ENCODE measurements at regions not wholly inside any gene's neighbourhood (a gene's known extent, or its start where the extent isn't known, plus 50 kb on each side); places are given as distances from the start of the nearest gene placed in this dataset.

DNA sequence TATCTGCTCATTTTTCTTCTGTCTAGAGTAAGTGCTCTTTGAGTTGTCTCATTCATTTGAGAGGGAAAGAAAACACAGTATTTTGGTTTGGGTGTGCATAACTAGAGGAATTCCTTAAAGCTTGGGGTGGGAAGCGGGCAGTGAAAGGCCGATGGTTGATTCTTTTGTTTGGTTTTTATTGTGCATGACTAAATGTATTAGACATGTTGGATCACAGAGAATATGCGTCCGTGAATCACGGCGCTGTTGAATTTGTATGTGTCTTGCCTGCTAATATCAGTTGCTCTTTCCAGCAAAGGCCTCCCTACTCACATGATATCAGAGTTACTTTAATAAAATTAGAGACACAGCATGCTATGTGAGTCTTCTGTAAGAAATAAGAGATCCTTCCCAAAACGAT, 180.0 kb downstream of the CHD9NB start:
- DNase-seq = no peak

DNA sequence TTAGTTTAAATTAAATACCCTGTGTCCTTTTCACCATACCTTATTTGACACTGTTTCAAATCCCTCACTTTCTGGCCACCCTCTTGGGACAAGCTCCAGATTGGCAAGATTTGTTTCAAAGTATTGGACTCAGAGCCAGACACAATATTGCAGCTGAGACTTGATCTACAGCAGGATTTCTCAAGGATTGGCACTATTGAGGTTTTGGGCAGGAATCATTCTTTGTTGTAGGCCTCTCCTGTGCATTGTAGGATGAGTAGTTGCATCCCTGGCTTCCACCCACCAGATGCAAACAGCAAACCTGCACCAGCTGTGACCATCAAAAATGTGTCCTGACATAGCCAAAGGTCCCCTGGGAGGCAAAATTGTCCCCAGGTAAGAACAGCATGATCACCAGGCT, 181.2 kb downstream of the CHD9NB start:
- no peak for DNase-seq

DNA sequence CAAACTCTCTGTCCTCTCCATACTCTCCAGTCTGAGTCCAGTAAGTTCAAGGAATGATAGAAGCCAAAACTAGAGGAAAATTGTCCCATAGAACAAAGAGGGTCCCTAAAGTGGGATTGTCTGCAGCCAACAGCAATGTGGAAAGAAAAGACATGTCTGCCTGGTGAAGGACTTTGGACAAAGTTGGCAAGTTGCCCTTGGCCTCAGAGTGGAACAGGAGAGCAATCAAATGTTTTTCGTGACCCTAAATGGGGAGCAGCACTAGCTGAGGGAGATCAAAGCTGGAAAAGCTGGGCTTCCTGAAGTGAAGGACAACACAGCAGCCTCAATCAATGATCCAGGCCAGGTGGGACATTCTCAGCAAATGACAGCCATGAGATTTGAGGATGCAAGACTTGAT, 183.5 kb downstream of the CHD9NB start:
- no peak for DNase-seq

DNA sequence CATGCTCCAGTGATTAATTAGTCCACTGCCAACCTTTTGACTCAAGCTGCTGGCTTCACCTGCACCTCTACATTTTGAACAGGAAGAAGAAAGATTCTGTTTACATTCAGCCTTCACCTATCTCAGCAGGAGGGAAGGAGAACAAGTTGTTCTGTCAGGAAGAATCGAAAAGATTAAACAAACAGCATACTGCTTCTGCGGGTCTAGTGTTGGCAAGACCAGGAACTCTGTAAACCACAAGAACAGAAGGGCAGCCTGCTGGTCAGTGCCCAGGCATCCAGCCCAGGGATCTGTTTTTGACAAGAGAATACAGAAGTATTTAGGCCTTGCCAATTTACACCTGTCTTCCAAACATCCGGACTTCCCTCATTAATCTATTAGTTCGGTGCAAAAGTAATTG, 189.7 kb downstream of the CHD9NB start:
- DNase-seq = no peak

DNA sequence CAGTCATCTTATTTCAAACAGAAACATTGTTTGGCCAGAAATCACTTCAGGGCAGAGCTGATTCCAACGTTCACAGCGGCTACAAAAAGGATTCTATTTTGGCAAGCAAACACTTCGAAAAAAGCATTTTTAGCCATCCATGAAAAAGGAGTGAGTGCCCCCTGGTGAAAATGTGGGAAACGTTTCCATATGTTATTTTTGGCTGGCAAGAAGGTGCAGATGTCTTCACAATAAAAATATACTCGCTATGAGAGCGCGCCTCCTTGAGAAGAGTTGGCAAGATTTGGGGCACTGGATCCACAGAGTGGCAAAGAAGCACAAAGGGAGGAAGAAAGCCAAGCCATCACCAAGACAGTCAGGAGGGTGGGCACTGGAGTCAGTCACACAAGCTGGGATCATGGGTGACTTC, 191.1 kb downstream of the CHD9NB start:
- DNase-seq = peak; percentile 11

DNA sequence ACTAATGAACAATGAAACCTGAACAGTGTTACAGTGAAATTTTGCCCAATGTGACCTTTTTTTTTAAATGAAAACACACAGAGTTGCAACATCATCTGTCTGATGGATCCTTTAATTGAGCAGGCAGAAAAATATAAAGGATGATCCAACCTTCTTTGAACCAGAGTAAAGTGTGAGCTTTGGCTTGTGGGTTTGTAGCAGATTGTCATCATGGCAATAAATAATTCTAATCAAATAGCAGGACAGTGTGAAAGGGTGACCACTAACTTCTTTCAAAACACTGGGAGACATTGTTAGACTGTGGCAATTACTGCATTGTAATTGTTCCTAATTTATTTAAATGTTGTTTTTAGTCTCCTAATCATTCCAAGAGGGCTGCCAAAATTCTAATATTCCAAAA, 197.2 kb downstream of the CHD9NB start:
- DNase-seq = no peak

DNA sequence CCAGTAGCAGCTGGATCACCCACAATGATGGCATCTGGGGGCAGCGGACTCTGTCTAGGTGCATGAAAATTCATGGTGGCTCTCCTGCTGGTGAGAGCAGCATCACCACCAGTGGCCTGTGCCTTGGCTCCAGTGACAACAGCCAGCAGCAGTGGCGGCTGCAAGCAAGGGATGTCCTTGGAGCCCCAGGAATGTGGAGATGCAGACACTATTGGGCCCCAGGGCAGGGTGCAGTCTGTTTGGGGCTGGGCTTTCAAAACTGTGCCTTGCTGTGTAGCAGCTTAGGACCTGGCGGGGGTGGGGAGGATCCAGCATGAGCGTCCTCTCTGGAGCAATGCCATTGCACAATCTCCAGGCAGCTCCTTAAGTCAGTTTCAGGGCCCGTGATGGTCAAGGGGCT, 199.7 kb downstream of the CHD9NB start:
- no peak for DNase-seq

DNA sequence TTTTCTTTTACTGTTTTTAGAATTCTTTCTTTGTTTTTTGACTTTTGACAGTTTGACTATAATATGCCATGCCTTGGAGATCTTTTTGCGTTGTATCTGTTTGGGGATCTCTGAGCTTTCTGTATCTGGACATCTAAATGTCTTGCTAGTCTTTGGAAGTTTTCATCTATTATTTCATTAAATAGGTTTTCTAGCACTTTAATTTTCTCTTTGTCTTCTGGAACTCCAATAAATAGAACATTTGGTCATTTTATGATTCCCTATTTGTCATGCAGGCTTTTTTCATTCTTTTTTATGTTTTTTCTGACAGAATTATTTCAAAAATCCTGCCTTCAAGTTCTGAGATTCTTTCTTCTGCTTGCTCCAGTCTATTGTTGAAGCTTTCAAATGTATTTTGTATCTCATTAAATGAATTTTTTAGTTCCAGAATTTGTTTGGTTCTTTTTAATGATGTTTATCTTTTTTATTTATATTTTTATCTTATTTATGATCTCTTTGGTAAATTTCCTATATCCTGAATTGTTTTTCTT, 201.4 kb downstream of the CHD9NB start:
- no peak for DNase-seq

DNA sequence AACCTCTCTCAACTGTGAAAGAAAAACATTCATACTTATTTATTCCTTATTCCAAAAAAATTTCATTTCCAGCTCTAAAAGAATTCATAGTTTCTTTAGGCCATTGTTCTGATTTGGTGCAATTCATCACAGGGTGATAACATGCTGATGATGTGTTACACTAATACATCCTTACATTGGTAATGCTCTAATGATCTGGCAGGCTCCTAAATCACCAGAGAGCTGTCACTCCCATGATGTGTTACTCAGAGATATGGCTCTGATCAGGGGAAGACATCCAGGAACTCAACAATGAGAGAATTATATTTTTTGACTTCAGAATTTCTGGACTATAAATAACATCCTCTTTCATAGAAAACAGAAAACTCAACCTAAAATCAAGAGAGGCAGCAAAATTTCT, 209.3 kb downstream of the CHD9NB start:
- DNase-seq = no peak

DNA sequence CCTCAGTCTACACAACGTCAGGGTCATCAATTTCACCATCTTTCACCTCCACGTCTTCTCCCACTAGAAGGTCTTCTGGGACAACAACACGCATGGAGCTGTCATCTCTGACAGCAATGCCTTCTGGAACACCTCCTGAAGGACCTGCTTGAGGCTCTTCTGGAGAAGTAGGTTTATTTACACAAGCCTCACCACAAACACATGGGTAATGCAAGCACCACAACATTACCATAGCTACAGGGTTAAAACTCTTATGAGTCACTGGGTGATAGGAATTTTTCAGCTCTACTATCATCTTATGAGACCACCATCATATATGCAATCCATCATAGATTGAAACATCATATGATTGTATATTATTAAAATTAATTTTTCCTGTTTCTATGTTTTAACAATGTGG, 215.4 kb downstream of the CHD9NB start:
- no peak for DNase-seq

DNA sequence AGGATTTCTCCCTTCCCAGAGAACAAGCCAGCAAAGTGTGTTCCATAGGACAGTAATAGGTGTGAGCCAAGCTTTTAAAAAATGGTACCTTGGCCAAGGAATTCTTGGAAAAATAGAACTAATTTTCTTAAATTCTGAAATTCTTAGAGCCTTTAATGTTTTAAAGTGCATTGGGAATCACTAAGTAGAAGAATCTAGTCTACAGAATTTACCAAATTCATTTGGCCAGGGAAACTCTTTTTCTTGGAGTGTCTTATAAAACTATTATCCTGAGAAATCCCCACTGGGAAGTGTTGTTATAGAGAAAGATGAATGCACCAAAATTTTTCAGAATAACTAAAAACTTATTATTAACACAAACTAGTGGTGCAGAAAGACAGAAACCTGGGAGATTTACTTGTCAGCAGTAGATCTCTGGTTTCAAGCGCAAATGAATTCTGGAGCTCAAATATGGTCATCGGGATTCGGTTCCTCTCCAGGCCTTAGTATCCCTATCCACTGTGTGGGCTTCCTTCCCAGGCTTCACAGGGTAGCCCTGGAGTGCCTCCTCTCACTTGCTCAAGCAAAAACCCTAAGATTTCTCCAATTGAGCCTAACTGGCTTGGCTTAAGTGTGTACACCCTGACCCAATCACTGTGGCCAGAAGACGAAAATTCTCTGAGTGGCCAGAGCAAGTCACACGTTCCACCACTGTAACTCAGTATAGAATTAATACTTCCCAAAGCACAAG, 217.8 kb downstream of the CHD9NB start:
- DNase-seq = no peak

DNA sequence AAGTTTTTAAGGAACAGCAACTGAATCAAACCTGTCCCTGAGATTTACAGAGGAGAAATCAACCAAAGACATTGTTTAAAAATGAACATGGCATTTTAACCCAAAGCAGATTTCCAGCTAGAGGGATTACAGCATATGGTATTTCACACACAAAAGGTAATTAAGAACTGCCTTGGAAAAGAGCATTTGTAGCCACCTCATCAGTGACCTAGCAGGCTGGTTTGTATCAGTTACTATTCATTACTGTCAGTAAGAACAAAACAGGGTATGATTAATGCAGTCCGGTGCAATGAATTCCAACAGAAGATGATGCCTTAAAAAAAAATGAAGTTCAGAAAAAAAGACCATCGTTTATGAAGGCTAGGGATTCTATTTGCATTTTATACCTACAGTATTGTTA, 219.9 kb downstream of the CHD9NB start:
- DNase-seq = no peak

DNA sequence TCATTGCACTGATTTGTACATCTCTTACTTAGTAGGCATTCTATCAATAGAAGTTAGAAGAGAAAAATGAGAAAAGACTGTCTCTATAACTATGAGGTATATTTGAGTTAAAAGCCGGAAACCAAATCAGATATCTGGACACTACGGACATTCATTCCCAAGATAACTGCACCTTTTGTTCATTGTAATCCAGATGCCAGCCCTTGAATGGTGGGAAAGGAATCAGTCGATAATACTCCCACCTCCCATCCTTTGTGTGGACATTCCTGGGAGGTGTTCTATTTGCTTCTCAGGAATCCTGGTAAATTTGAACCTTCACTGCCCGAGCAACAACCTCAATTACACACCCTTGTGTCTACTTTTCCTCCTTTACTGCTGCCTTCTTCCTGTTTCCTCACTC, 225.2 kb downstream of the CHD9NB start:
- DNase-seq = no peak

DNA sequence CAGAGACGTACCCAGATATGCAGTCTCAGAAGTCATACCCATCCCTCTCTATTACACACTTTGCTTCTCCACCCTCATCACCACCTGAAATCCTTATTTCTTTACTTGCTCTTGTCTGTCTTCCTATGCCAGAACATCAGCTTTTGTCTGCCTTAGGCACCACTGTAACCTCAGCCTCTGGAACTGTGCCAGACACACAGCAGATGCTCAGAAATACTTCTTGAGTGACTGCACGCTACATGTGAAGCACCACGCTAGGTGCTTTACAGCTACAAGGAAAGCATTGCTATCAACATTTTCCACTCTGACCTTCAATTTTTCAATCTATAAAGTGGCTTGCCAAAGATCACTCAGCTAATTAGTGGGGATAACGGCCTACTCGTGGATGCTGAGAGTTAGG, 226.8 kb downstream of the CHD9NB start:
- DNase-seq = no peak

DNA sequence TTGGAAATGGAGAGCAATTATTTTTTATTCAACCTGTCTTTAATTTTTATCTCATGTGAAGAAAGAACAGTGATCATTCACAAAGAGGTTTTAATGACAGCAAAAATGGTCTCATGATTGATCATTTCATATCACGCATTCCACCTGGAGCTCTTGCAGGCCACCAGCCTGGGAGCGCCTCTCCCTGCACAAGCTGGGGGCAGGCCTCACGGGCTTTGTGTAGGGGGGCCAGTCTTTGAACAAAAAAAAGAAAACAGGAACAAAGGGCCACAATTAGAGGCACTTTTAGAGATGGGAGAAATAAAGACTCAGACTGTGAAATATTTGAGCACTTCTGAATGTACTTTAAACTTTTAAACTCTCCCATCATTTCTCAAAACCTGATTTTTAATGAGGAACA, 232.9 kb downstream of the CHD9NB start:
- DNase-seq = no peak

DNA sequence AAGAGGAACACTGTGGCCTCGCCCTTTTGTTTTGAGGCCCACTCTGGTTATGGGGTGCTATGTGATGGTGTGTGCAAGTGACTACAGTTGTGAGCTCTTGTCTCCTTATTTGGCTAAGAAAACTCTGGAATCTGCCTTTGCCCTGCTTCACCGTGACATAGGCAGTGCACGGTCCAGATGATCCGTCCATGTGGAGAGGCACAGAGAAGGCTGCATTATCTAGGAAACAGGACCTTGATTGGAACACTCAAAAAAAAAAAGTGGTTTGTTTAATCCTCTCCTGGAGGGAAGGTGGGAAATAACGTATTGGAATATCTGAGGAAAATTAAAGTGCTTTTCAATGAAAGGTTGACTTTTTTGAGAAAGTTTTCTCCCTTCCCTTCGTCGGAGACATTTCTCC, 233.3 kb downstream of the CHD9NB start:
- no peak for DNase-seq

DNA sequence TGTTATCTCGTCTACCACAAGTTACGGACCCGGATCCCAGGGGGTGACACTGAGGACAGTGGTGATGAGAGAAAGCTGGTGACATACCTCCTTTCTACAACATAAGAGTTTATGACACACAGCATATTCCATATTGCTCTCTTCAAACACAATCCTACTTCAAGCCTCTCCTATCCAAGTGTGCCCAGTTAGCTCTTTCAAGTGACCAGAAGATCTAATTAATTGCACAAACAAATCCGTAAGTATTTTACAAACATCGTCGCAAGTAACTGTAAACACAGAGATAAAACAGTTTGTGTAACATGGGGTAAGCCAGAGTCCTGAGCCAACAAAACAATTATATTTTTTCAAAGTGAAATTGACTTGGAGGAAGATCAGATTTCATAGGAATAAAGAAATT, 235.0 kb downstream of the CHD9NB start:
- no peak for DNase-seq

DNA sequence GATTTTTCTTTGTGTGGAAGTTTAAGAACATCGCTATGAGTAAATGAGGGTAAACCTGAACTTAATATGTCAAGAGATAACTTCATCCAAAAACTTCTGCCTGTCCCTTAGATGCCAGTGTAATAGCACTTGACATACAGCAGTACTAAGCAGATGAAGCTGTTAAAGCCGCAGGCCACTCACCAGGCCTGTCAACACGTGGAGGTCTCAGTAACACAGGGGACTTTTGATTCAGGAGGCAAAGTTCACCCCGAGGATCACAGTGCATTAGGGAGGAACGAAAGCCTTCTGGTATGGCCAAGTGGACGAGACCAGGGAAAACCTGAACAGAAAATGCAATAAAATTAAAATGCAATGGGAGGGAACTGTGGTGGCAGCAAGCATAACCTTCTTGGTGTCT, 235.7 kb downstream of the CHD9NB start:
- no peak for DNase-seq

DNA sequence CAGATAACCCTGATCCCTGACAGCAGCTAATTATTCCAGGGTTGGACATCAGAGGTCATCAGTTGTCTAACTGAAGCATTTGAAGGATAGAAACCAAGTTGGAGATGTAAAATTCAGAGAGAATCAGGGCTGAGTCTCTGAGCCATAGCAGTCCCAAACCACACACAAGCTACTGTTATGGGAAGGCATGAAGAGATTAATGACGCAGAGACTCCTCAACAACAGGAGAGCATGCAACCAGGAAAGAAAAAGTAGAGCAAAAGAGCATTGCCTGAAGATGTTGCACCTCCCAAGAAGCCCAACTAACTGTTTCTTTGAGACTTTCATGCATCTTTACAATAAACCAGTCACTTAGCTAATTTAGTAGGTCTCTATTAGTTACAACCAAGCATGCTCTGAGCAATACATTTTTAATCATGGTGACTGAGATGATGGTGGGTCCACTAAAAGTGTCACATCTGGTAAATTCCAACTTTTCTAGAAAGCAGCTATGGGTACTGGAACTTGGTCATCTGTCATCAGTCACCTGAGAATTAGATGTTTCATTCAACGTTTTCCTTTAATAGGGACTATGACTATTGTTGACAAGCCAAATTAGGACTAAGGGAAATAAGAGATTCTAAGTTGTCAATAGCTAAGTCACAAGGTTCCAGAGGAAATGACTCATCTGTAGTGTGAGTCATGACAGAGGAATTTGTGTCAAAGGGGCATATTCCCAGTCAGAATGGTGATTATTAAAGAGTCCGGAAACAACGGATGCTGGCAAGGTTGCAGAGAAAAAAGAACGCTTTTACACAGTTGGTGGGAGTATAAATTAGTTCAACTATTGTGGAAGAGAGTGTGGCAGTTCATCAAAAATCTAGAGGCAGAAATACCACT, 239.8 kb downstream of the CHD9NB start:
- no peak for DNase-seq

DNA sequence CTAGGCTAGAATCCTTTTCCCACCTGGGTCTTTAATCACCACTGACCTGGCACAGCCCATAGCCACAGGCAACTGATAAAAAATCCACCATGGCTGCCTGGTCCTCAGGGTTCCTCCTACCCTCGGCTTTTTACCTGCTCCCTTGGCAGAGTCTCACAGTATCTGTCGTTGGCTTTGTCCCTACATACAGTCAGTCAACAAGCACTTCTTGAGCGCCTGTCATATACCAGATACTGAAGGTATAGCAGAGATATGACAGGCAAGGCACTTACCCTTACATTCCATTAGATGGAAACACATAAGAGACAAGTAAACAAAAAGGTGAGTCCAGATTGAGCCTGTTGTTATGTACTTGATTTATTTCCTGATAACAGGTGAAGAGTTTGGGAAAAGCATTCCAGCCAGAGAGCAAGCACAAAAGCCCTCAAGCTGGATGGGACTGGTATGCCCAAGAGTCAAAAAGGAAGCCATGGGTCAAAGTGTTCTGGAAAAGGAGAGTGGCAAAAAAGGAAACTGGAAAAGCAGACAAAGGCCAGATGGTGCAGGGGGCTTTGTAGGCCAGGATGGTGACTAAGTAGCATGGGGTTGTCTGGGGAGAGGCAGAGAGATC, 247.0 kb downstream of the CHD9NB start:
- DNase-seq = no peak

DNA sequence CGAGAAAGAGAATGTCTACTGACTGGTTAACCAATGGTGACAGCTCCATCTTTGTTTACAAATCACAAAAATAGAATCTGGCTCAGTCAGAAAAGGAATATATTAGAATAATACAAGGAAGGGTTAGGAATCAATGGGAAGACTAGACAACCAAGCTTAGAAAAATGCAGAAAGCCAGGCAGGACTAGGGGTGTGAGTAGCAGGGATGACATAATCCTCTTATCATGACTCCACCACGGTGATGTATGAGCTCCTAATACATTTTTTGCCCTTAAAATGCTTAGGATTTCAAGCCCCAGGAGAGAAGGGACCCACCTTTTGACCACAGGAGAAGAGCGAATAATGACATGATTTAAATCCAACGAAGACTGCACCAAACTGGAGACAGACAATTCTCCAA, 252.3 kb downstream of the CHD9NB start:
- DNase-seq = no peak

DNA sequence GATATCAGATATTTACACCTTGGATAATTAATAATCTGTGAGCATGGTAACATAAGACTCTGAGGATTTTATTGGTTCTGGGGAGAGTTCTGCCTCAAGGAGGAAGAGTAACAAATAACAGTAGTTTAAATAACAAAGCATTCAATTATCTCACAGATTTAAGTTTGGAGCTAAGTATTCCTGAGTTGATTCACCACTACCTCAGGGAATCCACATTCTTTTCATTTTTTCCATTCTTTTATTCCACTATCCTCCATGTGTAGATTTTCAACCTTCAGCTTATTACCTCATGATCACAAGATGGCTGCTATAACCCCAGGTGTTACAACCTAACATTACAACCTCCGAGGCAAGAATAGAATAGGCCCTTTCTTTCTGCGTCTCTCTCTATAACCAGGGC, 252.2 kb upstream of the TOX3 start:
- DNase-seq = no peak

DNA sequence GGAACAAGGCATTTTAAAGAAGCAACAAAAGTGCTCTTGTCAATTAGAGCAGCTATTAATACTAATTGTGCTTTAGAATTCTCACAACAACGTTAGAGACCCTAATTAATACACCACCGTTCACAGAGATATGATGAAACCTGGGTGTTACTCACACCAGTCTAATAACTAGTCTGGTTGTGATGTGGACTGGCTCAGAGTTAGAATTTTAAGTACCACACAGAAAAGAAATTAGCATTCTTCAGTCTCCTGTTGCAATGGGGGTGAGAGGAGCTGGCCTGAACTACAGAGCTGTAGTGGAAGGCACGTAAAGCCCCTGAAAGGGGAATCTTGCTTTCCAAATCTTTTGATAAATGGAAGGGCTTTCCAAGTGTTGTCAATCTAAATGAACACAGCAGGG, 240.8 kb upstream of the TOX3 start:
- no peak for DNase-seq

DNA sequence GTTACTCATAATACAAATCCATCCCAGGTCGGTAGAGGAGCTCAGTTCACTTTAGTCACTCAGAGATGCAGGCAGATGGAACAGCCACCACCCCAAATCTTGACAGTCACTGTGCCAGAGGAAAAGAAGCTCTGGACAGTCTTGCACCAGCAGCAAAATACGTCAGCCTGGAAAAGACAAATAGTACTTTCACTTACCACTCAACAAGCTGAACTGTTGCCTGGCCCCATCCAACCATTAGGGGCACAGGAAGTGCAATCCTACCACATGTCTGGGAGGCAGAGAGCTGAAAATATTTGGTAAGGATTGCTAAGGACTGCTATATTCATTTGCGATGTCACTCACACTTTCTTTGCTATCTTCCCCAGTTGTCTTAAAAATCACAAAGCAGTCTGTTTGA, 239.1 kb upstream of the TOX3 start:
- no peak for DNase-seq
